ENCODE measurements at regions not wholly inside any gene's neighbourhood (a gene's known extent, or its start where the extent isn't known, plus 50 kb on each side); places are given as distances from the start of the nearest gene placed in this dataset.

- in situ Hi-C loops (cut with HindIII; ENCODE audit: extremely low pct_ligation_motif_present, low pct_unique_long_range_greater_than_20kb): no loop called here
- Histone ChIP-seq H3K4me2 (ENCODE audit: low read depth, low read length) (no peak overlapping the region), H3K27ac (ENCODE audit: extremely low read length, insufficient read depth, low read length) (no peak overlapping the region), H3K9ac (ENCODE audit: insufficient read depth, low read depth, low read length) (no peak overlapping the region), H3K27me3 (ENCODE audit: control insufficient read depth in 1 of 2, insufficient read depth in 2 of 2, low read length in 2 of 2) (peaks cover 2 to 20% of the 10 kb centered on the region in 2 experiments; a peak in 3 of 5 replicates), H3K4me3 (replicated peaks in 1 of 3; ENCODE audit: insufficient read depth in 1 of 3, low read depth in 2 of 3, low read length in 3 of 3) (no peak overlapping the region), H2AFZ (ENCODE audit: low read length) (no peak overlapping the region), H3K4me1 (ENCODE audit: insufficient read depth, low read length) (no peaks in the 10 kb centered on the region), H3K36me3 (replicated peaks in 1 of 2; ENCODE audit: control insufficient read depth in 1 of 2, insufficient read depth in 2 of 2, low read length in 2 of 2) (no peaks in the 10 kb centered on the region), H4K20me1 (ENCODE audit: insufficient read depth, low read length) (no peaks in the 10 kb centered on the region), H3K79me2 (ENCODE audit: insufficient read depth, low read length) (no peaks in the 10 kb centered on the region), H3K9me3 (ENCODE audit: low read length) (0 out of 2 replicates have a peak, but pooled peaks cover 5% of the 10 kb centered on the region)
- intact Hi-C loops (cut with micrococcal nuclease; ENCODE audit: unreplicated experiment): no loop called here
- TF ChIP-seq HNRNPL (IDR thresholded peaks at IDR 0.05; ENCODE audit: low read depth, low read length) (no peak), RELA (CRISPR knock-in tag; IDR thresholded peaks at IDR 0.05) (no peak), GMEB1 (CRISPR knock-in tag; IDR thresholded peaks at IDR 0.05; ENCODE audit: borderline replicate concordance) (no peak), KDM4B (CRISPR knock-in tag; IDR thresholded peaks at IDR 0.05) (no peak), RFX1 (IDR thresholded peaks at IDR 0.05) (no peak), SMAD1 (CRISPR knock-in tag; IDR thresholded peaks at IDR 0.05; ENCODE audit: borderline replicate concordance, low read depth) (no peak), ZBTB26 (CRISPR knock-in tag; IDR thresholded peaks at IDR 0.05; ENCODE audit: borderline replicate concordance) (no peak), ZNF607 (CRISPR knock-in tag; IDR thresholded peaks at IDR 0.05; ENCODE audit: borderline replicate concordance) (no peak), XRCC5 (optimal IDR thresholded peaks at IDR 0.05; ENCODE audit: low read length) (no peak), HIC2 (CRISPR knock-in tag; IDR thresholded peaks at IDR 0.05; ENCODE audit: low read depth) (no peak), BCL6 (CRISPR knock-in tag; IDR thresholded peaks at IDR 0.05) (no peak), ZNF142 (CRISPR knock-in tag; IDR thresholded peaks at IDR 0.05) (no peak), ZNF563 (CRISPR knock-in tag; IDR thresholded peaks at IDR 0.05) (no peak), ZNF335 (CRISPR knock-in tag; IDR thresholded peaks at IDR 0.05) (no peak), ARID2 (CRISPR knock-in tag; IDR thresholded peaks at IDR 0.05; ENCODE audit: borderline replicate concordance) (no peak), NR2F1 (CRISPR knock-in tag; IDR thresholded peaks at IDR 0.05) (no peak)
- FAIRE-seq (no peak), DNase-seq (ENCODE audit: low spot score) (no peak), ATAC-seq (no peak; the same call in 2 of the 3 replicates)
- ChIA-PET POLR2A (no interaction called here), CTCF (ENCODE audit: low intra/inter-chr PET ratio, low total read pairs) (no interaction called here)
- BruUV-seq (replicated peaks): no TSS peak
- WGBS (ENCODE audit: low lambda C conversion rate): 0% methylated on average over 3 of the region's 4 CpGs
Measured at GRCh38 chr15:39511916-39512260, 69.0 kb upstream of the THBS1 start.
